GM18951 (cell line): ENCODE measurements at regions not wholly inside any gene's neighbourhood (a gene's known extent, or its start where the extent isn't known, plus 50 kb on each side); places are given as distances from the start of the nearest gene placed in this dataset.

Experiments
- POLR2A ChIP-seq: IDR thresholded peaks from 4 replicates; pipeline ENCODE4 v1.6.1; 2011; ENCODE audit warnings: mild to moderate bottlenecking; ENCODE audit not compliant: insufficient read length, insufficient read depth; ENCODE audit errors: extremely low read depth
- in situ Hi-C: fragments of 300-500 bp; cut with MboI; formaldehyde crosslinking; loops from one replicate; pipeline ENCODE4 v1.12.0; 2022; ENCODE audit warnings: low sequenced_read_pairs, mixed read lengths, inconsistent platforms; ENCODE audit not compliant: unreplicated experiment

- TF ChIP-seq POLR2A, result no peak
- in situ Hi-C loops, result no loop called here
These were observed 278.4 kb downstream of the MFSD1 start for GRCh38 chr3:159080256-159080655.

GRCh38 chr3:159080821-159081220 is 279.0 kb downstream of the MFSD1 start:
- TF ChIP-seq POLR2A, result no peak
- in situ Hi-C loops, result no loop called here

- in situ Hi-C loops, result no loop called here
- no peak for TF ChIP-seq POLR2A
These were observed 280.7 kb downstream of the MFSD1 start for GRCh38 chr3:159082519-159082918.

GRCh38 chr3:159091936-159092335 is 290.1 kb downstream of the MFSD1 start:
- in situ Hi-C loops, result no loop called here
- no peak for TF ChIP-seq POLR2A

- in situ Hi-C loops, result no loop called here
- no peak for TF ChIP-seq POLR2A
These were observed 300.1 kb downstream of the MFSD1 start for GRCh38 chr3:159102001-159102400.

- TF ChIP-seq POLR2A, result no peak
- in situ Hi-C loops, result no loop called here
These were observed 310.9 kb downstream of the MFSD1 start for GRCh38 chr3:159112724-159113123.

- in situ Hi-C loops, result no loop called here
- TF ChIP-seq POLR2A, result no peak
These were observed 311.5 kb downstream of the MFSD1 start for GRCh38 chr3:159113221-159113875.

- in situ Hi-C loops, result no loop called here
- TF ChIP-seq POLR2A, result no peak
These were observed 312.7 kb downstream of the MFSD1 start for GRCh38 chr3:159114582-159114981.

- TF ChIP-seq POLR2A, result no peak
These were observed 322.0 kb downstream of the MFSD1 start for GRCh38 chr3:159123877-159124276.

GRCh38 chr3:159126261-159127020 is 324.6 kb downstream of the MFSD1 start:
- in situ Hi-C loops, result no loop called here
- TF ChIP-seq POLR2A, result no peak

More at GRCh38 chr3:159123877-159124276, 322.0 kb downstream of the MFSD1 start:
- in situ Hi-C loops, result no loop called here

GRCh38 chr3:159127021-159127392 is 325.2 kb downstream of the MFSD1 start:
- no peak for TF ChIP-seq POLR2A
- in situ Hi-C loops, result no loop called here

GRCh38 chr3:159128628-159129027 is 326.8 kb downstream of the MFSD1 start:
- in situ Hi-C loops, result no loop called here
- no peak for TF ChIP-seq POLR2A

GRCh38 chr3:159130108-159130507 is 328.3 kb downstream of the MFSD1 start:
- in situ Hi-C loops, result loop anchor here (10.0 kb wide), 1 partner anchor 125 kb away; no protein-coding TSS in a partner anchor
- no peak for TF ChIP-seq POLR2A

- no peak for TF ChIP-seq POLR2A
These were observed 329.5 kb downstream of the MFSD1 start for GRCh38 chr3:159131376-159131775.

More at GRCh38 chr3:159131376-159131775, 329.5 kb downstream of the MFSD1 start:
- in situ Hi-C loops, result loop anchor here (10.0 kb wide), 1 partner anchor 123 kb away; no protein-coding TSS in a partner anchor
